GM12873 (cell line): ENCODE measurements at regions not wholly inside any gene's neighbourhood (a gene's known extent, or its start where the extent isn't known, plus 50 kb on each side); places are given as distances from the start of the nearest gene placed in this dataset.

ENCODE experiments used
- TF ChIP-seq, protein P1 (sequence below): IDR thresholded peaks from 2 replicates; pipeline ENCODE4 v1.5.1; 2012; ENCODE audit warnings: low read depth, mild to moderate bottlenecking, moderate library complexity, low read length, control low read depth; ENCODE audit not compliant: insufficient read depth; ENCODE audit errors: missing control alignments

DNA sequence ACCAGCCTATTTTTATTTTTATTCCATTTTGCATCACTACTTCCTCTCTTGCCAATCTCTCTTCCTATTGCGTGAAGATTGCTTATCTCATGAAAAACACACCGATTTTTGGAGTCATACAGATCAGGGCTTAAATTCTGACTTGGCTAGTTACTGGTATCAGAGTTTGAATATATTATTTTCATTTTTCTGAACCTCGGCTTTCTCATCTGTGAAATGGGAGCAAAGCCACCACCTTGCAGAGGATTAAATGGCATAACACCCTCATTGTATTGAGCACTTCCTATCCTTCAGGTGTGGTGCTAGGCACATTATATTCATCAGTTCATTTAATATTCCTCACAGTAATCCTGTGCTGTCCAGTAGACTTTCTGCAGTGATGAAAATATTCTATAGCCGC, 208.8 kb downstream of the HAPSTR1 start:
- TF ChIP-seq, protein P1, sequence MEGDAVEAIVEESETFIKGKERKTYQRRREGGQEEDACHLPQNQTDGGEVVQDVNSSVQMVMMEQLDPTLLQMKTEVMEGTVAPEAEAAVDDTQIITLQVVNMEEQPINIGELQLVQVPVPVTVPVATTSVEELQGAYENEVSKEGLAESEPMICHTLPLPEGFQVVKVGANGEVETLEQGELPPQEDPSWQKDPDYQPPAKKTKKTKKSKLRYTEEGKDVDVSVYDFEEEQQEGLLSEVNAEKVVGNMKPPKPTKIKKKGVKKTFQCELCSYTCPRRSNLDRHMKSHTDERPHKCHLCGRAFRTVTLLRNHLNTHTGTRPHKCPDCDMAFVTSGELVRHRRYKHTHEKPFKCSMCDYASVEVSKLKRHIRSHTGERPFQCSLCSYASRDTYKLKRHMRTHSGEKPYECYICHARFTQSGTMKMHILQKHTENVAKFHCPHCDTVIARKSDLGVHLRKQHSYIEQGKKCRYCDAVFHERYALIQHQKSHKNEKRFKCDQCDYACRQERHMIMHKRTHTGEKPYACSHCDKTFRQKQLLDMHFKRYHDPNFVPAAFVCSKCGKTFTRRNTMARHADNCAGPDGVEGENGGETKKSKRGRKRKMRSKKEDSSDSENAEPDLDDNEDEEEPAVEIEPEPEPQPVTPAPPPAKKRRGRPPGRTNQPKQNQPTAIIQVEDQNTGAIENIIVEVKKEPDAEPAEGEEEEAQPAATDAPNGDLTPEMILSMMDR, result no peak

DNA sequence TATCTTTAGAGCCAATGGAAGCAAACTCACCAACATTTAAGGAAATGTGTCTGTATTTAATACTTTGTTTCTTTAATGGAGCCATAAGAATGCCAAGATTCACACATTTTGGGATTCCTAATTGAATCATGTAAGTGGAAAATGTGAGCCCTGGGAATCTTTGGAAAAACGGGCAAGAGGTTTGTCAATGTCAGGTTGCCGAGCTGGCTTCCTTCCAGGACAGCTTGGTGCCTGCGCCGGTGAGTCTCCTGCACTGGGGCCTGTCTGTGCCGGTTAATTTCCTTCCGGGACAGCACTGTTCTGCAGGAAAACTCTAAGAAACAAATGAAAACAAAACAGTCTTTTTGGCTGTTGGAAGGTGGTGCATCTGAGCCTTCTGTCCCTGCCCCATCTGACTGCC, 210.6 kb downstream of the HAPSTR1 start:
- TF ChIP-seq, protein P1, result no peak

DNA sequence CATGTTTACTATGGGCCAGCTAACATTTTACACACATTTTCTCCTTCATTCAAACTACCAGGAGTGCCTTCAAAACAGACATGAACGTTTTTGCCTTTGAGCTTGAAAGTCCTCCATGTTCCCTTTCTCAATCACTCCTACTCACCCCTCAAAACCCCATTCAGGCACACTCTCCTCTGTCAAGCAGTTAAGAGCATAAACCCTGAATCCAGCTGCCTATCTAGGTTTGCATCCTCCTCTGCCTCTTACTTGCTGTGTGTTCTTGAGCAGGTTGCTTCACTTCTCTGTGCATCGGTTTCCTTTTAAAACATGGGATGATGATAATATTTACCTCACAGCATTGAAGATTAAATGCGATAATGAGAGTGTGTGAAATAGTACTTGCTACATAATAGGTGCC, 215.3 kb downstream of the HAPSTR1 start:
- TF ChIP-seq, protein P1, result no peak

DNA sequence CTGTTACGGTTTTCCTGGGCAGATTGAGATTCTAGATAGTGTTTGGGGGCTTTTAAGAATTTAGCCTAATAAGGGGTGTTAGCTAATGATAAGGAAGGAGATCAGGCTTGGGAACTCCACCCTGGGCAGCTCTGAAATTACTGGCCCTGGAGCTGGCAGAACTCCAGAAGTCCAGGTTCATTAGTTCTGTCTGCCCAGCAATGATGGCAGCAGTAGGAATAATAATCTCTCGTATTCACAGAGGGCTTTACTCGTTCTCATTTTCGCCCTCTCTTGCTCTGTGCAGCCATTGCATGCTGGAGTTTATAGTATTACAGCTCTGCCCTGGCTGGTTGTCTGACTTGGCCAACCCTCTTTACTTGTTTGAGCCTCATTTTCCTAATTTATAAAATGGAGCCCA, 216.0 kb downstream of the HAPSTR1 start:
- TF ChIP-seq, protein P1, result no peak

DNA sequence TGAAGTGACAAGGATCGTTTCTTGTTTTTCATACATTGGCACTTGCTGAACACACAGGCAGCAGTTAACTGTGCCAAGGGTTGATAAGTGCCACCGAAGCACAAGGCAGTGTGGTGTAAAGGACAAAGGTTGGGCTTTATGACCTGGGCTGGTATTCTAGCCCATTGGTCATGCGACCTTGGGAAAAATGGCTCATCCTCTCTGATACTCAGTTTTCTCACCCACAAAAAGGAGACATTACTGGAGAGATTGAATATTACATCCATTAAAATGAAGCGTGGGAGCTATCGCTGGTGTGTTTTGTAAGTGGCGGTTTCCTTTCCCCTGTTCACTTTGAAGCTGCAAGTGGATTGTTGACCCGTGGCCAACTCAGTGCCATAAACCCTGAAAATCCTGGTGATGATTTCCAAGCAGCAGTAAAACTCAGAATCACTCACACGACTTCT, 216.9 kb downstream of the HAPSTR1 start:
- TF ChIP-seq, protein P1, result no peak

DNA sequence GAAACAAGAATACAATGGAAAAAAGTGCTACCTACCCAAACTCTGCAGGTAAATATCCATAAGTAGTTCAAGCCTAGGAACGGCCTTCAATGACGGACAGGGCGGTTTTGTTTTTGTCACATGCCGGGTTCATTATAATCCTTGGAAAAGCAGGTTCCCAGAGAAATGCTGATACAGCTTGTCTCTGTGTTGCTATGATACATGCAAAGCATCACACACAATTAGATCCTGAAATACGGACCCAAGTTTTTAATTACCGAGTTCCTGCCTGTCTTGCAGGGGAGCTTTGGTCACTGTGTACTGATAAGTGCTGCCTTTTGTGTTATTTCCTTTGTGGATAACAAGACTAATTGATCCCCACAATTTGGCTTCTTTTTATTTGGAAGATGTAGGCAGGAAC, 217.4 kb downstream of the HAPSTR1 start:
- TF ChIP-seq, protein P1, result no peak

DNA sequence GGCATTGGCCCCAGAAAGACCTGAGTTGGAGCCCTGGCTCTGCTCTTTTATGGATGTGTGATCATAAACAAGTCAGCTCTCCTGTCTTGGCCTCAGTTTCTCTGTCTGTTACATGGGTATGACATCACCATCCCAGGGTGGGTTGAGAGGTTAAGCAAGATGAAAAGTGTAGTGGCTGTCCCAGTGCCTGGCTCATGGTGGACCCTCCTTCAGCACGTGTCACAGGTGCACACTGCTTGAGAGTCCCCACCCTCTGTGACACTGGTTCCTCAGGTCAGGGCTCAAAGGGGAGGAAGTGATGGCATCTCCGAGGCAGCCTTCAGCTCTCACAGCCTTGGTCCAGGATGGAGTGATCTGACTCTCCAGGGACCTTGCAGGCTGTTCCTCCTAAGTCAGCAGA, 218.4 kb downstream of the HAPSTR1 start:
- TF ChIP-seq, protein P1, result no peak

DNA sequence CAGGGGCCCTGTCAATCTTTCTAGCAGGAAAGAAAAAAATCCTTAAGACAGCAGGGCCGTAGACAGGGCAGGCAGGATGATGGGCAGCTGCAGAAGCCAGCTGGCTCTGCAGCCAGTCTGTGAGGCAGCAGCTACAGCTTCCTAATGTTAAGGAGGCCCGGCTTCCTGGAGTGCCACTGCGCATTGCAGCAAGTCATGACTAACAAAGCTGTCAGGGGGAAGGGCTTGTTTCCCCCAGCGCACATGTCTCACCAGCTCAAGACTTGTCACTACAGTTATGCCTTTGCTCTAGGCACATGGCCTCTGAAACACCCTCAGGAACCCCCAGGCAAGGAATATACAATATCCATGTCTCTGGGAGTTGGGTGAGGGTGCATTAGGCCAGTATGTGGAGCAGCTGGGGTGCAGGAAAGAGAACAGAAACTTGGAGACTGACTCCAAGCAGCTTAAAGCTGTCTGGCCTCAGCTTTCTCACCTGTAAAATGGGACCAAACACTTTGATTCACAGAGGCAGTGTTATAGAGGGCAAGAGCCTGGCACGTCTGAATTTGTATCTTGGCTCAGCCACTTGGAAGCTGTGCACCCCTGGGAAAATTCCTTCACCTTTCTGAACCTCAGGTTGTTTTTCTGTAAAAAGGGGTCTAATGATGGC, 220.0 kb downstream of the HAPSTR1 start:
- TF ChIP-seq, protein P1, result no peak
